ENCODE measurements at regions not wholly inside any gene's neighbourhood (a gene's known extent, or its start where the extent isn't known, plus 50 kb on each side); places are given as distances from the start of the nearest gene placed in this dataset.

DNA sequence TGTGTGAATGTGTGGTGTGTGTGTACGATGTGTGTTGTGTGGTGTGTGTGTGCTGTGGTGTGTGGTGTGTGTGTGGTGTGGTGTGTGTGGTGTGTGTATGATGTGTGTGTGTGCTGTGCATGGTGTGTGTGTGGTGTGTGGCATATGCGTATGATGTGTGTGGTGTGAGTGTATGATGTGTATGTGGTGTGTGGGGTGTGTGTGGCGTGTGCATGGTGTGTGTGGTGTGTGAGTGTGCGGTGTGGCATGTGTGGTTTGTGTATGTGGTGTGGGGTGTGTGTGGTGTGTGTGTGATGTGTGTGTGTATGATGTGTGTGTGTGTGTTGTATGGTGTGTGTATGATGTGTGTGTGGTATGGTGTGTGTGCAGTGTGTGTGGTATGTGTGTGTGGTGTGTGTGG lies 50.5 kb upstream of the MPHOSPH6 start:
- TF ChIP-seq POLR2A (IDR thresholded peaks at IDR 0.05; ENCODE audit: low read depth, low read length) (no peak), POLR2AphosphoS5 (IDR thresholded peaks at IDR 0.05; ENCODE audit: low read depth, low read length) (no peak), TAF1 (IDR thresholded peaks at IDR 0.05; ENCODE audit: low read depth, low read length) (no peak), SPI1 (IDR thresholded peaks at IDR 0.05; ENCODE audit: low read depth, low read length) (no peak), PAX5 (IDR thresholded peaks at IDR 0.05; ENCODE audit: insufficient read depth, low read length, severe bottlenecking) (no peak), POU2F2 (IDR thresholded peaks at IDR 0.05; ENCODE audit: low read depth, low read length) (no peak)
